NCI-H526 treated with DMSO at 0.1 percent for 48 hours (cell line): ENCODE measurements at regions not wholly inside any gene's neighbourhood (a gene's known extent, or its start where the extent isn't known, plus 50 kb on each side); places are given as distances from the start of the nearest gene placed in this dataset.
"Not testable (repeated sequence)": the region's sequence is repeated elsewhere in the genome, so short reads cannot be mapped to it uniquely, and the experiment has no call there.

Source experiments
- DNase-seq: peaks from one replicate; lab custom pipeline; 2025; lab: John Stamatoyannopoulos, UW

DNA sequence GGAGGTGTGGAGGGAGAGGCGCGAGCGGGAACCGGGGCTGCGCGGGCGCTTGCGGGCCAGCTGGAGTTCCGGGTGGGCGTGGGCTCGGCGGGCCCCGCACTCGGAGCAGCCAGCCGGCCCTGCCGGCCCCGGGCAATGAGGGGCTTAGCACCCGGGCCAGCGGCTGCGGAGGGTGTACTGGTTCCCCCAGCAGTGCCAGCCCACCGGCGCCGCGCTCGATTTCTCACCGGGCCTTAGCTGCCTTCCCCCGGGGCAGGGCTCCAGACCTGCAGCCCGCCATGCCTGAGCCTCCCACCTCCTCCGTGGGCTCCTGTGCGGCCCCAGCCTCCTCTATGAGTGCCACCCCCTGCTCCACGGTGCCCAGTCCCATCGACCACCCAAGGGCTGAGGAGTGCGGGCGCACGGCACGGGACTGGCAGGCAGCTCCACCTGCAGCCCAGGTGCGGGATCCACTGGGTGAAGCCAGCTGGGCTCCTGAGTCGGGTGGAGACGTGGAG lies 141.4 kb downstream of the SPRY1 start:
- not testable (repeated sequence) for DNase-seq

DNA sequence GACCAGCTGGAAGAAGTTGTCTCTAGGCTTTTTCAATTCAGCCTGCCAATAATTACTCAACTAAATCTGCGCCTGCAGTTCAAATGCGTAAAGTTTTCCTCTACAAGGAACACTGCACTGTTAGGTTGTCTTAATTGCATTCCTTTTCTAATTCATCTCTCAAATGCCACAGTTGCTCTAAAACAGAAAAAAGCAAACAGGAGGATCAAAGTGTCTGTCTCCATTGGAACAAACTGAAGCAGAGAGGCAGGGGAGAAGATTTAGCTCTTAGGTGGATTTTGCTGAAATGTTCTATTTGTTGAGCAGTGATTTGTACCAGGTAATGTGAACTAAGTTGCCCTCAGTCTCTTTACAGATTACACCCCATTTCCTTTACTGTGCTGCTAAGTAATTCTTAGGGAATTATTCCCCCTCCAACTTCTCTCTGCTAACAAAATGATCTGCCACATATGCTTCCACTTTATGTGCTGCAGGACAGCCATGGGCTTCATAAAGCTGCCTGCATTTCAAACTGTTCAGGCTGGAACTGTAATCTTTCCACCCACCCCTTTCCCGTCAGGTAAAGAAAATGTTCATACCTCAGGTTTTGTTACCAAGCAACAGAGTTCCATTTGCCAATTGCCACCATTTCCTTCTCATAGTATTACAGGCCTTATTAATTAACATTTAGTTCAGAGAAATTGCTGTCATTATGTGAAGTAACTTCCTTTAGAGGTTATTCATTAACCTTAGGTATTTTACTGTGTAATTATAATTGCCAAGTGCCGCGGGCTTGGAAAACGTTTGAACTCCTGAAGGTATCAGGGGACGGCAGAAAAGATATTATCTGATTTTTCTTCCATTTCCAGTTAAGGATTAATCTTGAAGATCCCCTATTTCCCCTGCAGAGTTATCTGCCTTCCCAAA lies 149.3 kb downstream of the SPRY1 start:
- DNase-seq = peak; percentile 37

DNA sequence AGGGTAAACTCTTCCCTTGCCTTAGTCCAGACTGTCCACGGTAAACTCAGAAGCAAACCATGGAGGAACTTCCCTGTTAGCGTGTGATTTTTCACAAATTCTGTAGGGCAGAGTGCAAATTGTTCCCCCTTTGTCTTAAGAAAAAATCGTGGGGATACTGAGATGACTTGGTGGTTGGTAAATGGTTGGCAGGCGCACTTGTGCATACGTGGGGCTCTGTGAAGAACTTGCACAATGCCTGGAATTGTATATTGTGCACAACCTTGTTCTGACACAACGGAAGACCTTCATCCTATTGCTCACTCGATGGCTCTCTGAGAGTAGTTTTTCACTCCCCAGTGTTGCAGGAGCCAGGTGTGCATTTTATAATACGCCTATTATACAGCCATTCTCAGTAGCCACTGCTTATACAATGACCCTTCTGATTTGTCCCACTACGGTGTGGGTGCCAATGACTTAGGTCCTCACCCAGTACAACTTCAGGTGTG lies 150.0 kb downstream of the SPRY1 start:
- peak; percentile 69 for DNase-seq

DNA sequence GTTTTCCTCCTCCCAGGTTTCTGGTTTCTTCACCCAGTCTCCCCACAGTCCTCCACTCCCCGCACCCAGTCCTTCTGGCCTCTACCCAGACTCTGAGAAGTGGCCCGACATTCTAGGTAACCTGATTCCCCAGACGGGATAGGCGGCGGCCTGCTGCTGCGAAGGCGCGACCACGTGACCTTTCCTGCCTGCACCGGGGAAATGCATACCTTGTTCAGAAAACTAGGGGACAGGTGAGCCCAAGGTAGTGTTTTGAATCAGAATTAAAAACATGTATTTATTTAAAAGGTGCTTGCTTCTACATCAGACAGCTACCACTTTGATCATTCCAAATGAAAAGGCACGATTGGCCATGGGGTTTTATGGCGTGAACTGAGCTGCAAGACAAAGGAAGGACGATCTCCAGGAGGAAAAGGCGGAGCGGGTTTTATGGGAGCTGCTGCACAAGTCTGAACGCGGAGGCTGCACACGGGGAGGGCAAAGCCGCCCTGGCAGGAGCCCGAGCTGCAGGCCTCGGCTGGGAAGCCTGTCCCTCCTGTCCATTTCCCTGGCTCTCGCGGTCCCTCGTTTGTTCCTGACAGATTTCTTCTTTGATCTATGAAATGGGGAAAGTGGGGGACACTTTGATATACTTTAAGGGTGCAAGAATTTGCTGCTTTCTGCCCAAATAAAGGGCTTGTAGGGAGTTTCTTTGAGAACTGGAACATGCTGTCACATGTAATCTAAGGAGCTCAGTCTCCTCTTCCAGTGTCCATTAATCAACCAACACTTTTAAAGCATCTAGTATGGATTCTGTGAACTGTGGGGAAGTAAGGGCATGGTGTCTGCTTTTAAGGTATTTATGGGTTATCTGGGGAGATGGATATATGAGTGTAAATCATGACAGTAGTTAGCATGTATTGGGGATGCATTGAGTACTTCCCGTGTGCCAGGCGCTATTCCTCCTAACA lies 150.9 kb downstream of the SPRY1 start:
- peak; percentile 91 for DNase-seq

DNA sequence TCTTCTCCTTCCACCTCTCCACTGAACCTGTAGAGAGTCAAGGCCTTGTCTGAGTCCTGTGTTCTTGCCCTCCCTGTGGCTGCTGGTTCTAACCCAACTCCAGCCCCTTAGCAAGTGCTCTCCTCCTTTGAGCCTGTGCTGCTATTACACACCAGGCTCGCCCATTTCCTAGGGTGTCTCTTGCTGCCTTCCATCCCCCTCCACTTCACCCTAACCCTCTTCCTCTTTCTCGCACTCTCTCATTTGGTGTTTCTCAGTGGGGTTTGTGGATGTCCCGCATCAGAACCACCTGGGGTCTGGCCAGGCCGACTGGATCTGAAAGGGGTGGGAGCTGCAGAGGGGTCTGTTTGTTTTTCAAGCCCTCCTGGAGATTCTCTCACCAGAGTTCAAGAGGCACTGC lies 156.7 kb downstream of the SPRY1 start:
- DNase-seq = no peak

DNA sequence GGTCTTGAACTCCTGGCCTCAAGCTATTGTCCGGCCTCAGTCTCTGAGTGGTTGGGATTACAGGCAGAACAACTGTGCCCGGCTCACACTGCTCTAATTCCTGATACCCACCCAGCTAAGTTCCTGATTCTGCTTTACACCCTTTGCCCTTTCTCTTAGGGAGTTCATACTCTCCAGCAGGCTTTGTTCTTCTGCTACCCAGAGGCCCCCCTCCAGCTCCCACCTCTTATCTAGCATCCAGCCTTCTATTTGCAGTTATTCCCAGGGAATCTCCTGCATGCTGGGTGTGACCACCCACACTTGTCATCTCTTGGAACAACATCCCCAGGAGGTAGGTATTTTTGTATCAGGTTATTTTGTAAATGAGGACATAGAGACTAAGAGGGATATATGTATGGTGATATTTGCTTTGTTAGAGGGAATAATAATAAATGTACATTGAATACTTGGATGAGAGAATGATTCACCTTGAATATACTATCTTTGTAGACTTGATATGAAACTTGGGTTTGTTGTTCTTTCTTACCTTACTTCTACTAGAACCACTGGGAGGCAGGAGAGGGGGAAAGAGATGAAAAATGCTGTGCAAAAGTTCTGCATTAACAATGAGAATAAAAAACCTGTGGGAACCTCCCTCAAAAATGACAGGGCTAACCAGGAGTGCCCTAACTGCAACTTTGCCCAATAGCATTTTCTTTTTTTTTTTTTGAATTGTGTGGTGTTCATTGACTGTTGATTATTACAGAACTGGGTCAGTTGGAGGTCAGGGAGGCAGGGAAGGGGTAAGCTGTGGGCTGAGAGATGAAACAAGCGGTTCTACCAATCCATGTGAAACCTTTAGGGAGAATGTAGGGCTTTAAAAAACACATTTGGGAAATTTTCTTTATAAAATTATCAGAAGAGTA lies 157.4 kb downstream of the SPRY1 start:
- no peak for DNase-seq

DNA sequence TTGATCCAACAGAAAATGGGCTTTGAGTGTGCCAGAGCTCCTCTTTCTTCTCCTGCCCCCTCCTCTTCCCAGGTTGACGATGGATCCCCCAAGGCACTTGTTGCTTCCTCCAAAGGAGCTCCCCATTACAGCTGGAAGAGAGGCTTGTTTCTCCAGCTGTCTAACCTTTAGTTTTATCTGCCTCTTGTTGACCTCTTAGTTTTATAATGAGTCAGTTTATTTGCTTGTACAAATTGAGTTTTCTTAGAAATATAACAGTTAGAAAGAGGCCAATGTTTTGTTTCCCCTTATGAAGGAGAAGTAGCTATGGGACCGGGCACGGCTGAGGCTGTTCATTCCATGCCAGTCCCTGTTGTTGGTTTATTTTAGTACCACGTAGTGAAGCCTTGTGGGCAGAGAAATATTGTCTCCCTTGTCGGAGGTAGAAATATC lies 158.2 kb downstream of the SPRY1 start:
- no peak for DNase-seq

DNA sequence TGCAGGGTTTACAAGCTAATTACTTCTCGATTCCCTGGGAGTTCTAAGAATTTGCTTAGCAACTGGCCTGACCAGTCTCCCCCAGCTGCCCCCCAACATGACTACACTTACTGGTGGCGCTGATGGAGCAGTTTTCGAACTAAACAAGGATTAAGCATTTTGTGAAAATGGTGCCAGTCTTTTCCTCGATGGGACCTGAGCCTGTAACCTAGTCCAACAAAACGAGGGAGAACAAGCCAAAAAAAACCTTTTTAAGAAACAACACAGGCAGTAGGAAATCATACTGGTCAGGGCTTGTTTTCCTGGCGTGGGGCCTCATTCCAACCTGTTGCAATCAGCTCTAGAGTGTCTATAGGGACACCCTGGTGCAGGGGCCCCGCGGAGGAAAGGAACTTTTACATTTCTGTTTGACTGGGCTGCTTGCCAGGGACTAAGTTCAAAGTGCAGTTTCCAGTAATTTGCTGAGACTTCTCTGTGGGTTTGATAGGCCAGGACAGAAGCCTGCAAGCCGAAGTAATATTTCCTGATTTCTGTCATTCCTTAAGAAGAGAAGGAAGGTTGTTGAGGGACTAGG lies 158.7 kb downstream of the SPRY1 start:
- peak; percentile 38 for DNase-seq

DNA sequence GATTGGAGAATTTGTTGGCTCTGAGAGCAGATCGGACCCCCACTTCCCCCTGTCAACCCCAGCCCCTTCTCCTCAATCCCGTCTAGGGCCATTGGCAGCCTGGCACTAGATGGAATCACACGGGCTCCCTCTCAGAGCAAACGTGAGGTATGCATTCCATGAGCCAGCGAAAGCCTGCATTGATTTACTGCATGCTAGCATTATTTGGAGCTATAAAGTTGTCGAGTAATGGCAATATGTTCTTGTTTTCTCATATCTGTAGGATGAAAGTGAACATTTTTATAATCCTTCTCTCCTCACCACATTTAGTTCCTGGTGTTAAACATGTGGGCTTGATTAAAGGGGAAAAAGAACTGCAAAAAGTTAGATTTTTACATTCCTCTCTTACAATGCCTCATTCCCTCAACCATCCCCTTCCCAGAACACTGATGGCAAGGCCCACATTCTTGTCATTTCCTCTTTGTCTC lies 159.2 kb downstream of the SPRY1 start:
- DNase-seq = no peak

DNA sequence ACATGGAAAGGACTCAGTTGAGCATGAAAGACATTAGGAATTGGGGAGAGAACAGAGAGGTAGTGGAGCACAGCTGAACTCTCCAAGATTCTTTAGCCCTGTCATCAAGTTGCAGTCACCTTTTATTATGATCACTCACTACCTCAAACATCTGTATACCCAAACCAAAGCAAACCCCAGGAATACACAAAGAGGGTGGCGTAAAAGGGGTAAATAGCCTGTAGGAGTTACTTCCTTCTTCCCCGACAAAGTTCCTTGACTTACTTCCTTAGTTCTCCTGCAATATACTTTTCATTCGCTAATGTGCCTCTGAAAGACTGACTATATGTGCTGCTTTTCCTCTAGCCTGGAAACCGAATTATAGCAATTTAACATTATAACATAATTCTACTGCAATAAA lies 159.9 kb downstream of the SPRY1 start:
- no peak for DNase-seq

DNA sequence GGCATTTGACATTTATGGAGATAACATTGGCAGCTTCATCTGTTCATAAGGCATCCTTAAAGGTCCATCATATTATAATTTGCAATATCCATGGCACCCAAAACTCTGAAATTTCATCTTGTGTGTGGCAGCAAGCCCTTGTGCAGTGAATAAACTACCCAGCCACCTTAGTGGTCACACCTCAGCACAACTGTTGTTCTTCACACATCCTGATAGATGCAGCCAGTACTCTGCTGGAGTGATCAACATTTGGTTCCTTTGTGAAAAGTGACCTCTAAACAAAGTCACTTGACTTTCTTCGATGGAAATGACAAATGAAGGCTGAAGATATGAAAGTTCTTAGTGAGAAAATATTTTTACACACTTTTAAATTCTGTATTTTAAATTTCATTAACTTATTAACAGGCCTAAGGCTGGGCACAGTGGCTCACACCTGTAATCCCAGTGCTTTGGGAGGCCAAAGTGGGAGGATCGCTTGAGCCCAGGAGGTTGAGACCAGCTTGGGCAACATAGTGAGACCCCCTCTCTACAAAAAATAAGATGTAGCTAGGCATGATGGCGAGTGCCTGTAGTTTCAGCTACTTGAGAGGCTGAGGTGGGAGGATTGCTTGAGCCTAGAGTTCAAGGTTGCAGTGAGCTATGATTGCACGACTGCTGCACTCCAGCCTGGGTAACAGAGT lies 161.4 kb downstream of the SPRY1 start:
- DNase-seq = no peak

DNA sequence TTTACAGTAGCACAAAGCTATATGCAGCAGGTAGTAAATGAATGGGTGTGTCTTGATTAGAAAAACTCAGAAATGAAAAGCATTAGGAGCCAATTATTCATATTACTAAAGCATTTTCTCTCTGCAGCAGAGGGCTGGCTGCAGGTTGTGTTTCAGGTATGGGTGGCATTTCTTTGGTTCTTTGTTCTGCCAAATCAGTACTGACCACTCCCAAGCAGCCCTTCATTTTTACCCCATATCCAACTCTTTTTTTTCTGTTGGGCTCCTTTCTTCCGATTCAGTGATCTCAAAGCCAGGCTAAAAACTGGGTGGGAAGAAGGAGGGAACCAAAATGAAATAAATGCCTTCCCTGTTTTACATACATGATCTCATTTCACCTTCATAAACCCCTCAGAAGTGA lies 162.3 kb downstream of the SPRY1 start:
- DNase-seq = no peak

DNA sequence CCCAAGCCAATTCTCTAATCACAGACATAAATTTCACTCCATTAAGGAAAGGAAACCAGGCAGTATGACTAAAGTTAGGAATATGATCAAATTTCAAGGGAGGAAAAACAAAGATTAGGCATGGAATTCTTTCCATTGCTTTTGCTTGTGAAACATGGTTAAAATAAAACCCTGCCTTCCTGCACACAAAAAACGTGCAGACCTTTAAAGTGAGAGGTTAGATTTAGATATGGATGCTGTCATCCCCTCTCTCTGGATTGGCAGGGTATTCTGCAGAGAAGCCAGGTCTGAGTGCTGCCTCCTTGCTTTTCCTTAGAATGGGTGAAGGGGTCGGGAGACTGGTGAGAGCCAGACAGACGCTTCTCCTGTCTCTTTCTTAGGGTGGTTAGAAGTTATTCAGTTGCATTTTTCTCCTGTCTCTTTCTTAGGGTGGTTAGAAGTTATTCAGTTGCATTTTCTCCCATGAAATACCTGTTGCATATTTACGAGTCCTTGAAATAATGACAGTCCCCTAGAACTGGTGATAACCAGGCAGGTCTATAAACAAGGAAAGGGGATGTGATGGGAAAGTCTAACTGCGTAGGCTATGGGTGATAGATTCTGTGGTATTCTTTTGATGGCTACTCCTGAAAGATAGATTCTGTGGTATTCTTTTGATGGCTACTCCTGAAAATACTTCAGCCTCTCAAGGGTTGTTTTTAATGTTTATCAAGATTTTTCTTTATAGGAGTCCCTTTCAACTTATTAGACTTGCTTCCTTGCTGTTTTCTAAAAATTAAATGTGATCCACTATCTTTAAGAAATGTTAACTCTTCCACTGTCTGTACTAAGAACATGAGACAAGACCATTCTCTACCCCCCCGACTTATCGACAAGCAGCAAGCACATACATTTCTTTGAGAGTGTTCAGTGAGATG lies 163.6 kb downstream of the SPRY1 start:
- no peak for DNase-seq

DNA sequence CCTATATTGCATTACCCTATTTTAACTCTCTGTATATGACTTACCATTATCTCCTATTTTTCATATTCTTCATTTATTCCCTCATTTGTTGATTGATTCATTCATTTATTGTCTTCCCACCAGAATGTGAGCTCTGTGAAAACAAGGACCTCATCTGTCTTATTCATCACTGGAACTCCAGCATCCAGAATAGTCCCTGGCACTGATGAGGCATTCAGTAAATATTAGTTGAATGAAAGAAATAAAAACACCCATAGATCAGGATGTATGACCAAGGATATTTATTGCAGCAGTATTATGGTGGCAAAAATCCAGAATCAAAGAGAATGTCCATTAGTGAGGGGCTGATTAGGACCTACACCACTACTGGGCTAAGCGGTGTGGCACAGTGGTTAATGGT lies 164.9 kb downstream of the SPRY1 start:
- no peak for DNase-seq

DNA sequence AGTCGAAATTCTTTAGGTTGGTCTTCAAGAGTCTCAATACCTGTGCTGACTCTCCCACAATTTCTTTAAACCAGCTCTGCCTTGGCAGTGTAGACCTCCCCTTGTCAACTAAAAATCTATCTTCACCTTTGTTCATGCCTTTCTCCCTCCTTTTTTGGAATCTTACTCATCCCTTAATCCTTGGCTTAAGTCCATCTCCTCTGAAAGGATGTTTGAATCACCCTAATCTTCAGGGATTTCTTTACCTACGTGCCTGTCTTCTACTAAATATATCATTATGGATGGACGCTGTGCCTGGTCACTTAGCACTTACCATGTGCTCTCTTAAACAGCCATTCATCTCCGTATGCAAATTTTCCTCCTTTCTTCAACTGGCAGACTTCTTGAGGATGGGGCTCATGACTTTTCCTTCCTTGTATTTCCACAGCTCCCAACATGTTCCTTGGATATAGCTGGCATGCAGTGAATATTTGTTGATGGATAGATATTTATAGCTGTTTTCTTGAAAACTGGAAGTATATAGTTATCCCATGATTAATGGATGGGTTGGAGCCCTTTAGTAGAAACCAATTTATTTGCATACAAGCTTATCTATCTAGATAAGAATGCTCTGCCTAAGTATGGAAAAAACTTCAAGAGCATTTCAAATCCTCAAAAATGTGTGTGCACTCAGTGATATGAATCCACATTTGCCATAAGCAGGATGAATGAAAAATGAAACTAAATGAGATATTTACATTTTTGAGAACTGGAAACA lies 166.6 kb downstream of the SPRY1 start:
- peak; percentile 31 for DNase-seq

DNA sequence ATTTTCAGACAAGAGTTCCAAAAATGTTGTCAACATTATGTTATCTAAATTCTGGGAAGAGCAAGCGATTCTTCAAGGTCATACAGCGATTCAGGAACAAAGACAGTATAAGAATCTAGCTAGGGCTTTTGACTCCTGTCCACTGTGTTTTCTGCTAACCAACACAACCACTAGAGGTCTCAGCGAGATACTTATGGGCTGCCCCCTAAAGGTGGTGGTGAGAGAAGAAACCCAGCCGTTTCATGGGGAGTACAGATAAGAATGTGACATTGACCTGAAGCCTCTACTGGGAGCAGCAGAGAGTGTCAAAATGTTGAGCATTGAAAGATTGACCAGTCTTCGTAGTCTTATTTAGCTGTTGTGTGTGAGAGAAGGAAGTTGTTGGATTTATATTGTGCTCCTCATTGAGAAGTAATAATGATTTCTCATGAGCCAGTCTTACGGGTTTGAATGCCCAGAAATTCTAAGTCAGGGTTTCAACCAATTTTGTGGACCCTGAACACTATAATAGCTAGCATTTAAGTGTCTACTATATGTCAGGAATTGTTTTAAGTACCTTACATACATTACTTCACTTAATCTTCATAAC lies 168.3 kb downstream of the SPRY1 start:
- peak; percentile 84 for DNase-seq

DNA sequence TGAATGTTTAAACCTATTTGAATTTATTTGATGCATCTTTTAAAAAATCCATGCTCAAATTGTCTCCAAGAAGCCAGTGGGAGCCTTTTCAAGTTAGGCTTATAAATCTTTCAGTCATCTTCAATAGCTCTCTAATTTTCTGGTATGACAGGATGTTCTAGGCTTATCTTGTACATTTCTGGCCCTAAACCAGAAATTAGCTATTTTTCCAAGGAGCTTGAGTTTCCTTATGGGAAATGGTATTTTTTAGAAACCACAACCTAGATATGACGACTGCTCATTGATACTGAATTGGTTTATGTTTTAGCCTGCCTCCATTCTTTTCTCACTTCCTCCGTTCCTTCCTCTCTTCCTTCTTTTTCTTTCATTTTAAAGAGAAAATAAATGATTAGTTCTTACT lies 172.3 kb downstream of the SPRY1 start:
- no peak for DNase-seq

DNA sequence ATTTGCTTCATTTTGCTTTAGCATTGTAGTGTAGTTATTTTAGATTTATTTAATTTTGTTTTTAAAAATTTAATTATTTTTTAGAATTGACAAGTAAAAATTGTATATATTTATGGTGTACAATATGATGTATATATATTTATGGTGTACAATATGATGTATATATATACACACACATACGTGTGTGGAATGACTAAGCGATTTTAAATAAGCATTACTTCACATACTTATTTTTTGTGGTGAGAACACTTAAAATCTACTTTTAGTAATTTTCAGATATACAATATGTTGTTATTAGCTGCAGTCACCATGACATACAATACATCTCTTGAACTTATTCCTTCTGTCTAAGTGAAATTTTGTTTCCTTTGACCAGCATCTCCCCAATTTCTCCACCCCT lies 172.9 kb downstream of the SPRY1 start:
- no peak for DNase-seq
